Activated CD4-positive, alpha-beta T cell treated with anti-CD3 and anti-CD28 coated beads for 4 hours (primary cell): ENCODE measurements at regions not wholly inside any gene's neighbourhood (a gene's known extent, or its start where the extent isn't known, plus 50 kb on each side); places are given as distances from the start of the nearest gene placed in this dataset.

Experiments
- DNase-seq, 2 donors: peaks; one replicate each; pipeline ENCODE4 v3.0.0-alpha.2; 2020

- DNase-seq = no peak
Observed at GRCh38 chr4:98210281-98210680, 50.9 kb upstream of the RAP1GDS1 start.

- no peak for DNase-seq
Observed at GRCh38 chr4:98209111-98209510, 52.1 kb upstream of the RAP1GDS1 start.

- DNase-seq = no peak
Observed at GRCh38 chr4:98204236-98204553, 57.0 kb upstream of the RAP1GDS1 start.

- peak in 1 of 2 donors; percentile 7 for DNase-seq
Observed at GRCh38 chr4:98203332-98204235, 57.6 kb upstream of the RAP1GDS1 start.

GRCh38 chr4:98202907-98203306 is 58.3 kb upstream of the RAP1GDS1 start:
- no peak for DNase-seq

GRCh38 chr4:98199247-98199646 is 56.0 kb upstream of the STPG2 start:
- DNase-seq = no peak

- no peak for DNase-seq
Observed at GRCh38 chr4:98195005-98195404, 51.7 kb upstream of the STPG2 start.

- DNase-seq = no peak
Observed at GRCh38 chr4:98193459-98194105, 50.3 kb upstream of the STPG2 start.
